Bone marrow (tissue), 2 donors: ENCODE measurements at regions not wholly inside any gene's neighbourhood (a gene's known extent, or its start where the extent isn't known, plus 50 kb on each side); places are given as distances from the start of the nearest gene placed in this dataset.
A peak's percentile ranks its signal among the peaks of the same experiment; 100 is the strongest.

ENCODE experiments used
- DNase-seq, 2 donors: peaks; one replicate each; lab custom pipeline; 2025; lab: John Stamatoyannopoulos, UW

- no peak for DNase-seq
These were observed 167.6 kb downstream of the WT1 start for GRCh38 chr11:32267679-32268187.

- DNase-seq, result no peak
These were observed 161.4 kb downstream of the WT1 start for GRCh38 chr11:32273931-32274330.

GRCh38 chr11:32279672-32280071, 155.7 kb downstream of the WT1 start:
- DNase-seq, result no peak

- DNase-seq, result no peak
These were observed 155.0 kb downstream of the WT1 start for GRCh38 chr11:32280339-32280738.

- no peak for DNase-seq
These were observed 147.1 kb downstream of the WT1 start for GRCh38 chr11:32288276-32288675.

- DNase-seq, result no peak
These were observed 145.6 kb downstream of the WT1 start for GRCh38 chr11:32289701-32290100.

- DNase-seq, result no peak
These were observed 144.6 kb downstream of the WT1 start for GRCh38 chr11:32290783-32291182.

GRCh38 chr11:32297611-32298011, 137.7 kb downstream of the WT1 start:
- DNase-seq, result no peak

- no peak for DNase-seq
These were observed 132.5 kb downstream of the WT1 start for GRCh38 chr11:32302826-32303225.

GRCh38 chr11:32304521-32304920, 130.8 kb downstream of the WT1 start:
- no peak for DNase-seq

GRCh38 chr11:32305460-32305859, 129.9 kb downstream of the WT1 start:
- no peak for DNase-seq

GRCh38 chr11:32307471-32307870, 127.9 kb downstream of the WT1 start:
- no peak for DNase-seq

GRCh38 chr11:32307913-32308312, 127.4 kb downstream of the WT1 start:
- DNase-seq, result no peak

GRCh38 chr11:32309530-32310213, 125.7 kb downstream of the WT1 start:
- DNase-seq, result no peak

GRCh38 chr11:32310214-32310601, 125.1 kb downstream of the WT1 start:
- DNase-seq, result no peak

- no peak for DNase-seq
These were observed 123.8 kb downstream of the WT1 start for GRCh38 chr11:32311346-32312065.

GRCh38 chr11:32312206-32312817, 123.0 kb downstream of the WT1 start:
- no peak for DNase-seq

- peak in 1 of 2 donors; percentile 51 for DNase-seq
These were observed 122.4 kb downstream of the WT1 start for GRCh38 chr11:32312865-32313403.

GRCh38 chr11:32313477-32313876, 121.9 kb downstream of the WT1 start:
- DNase-seq, result no peak

GRCh38 chr11:32315121-32315520, 120.2 kb downstream of the WT1 start:
- DNase-seq, result no peak

GRCh38 chr11:32316232-32316631, 119.1 kb downstream of the WT1 start:
- DNase-seq, result no peak

- DNase-seq, result no peak
These were observed 118.3 kb downstream of the WT1 start for GRCh38 chr11:32316858-32317642.
